ENCODE measurements at regions not wholly inside any gene's neighbourhood (a gene's known extent, or its start where the extent isn't known, plus 50 kb on each side); places are given as distances from the start of the nearest gene placed in this dataset.

GRCh38 chr20:56986476-56986875, 280.0 kb downstream of the BMP7 start:
- ATAC-seq (no peak), DNase-seq (ENCODE audit: low read depth, low spot score) (no peak), FAIRE-seq (no peak)
- Histone ChIP-seq H3K9me3 (replicated peaks; ENCODE audit: control insufficient read depth, insufficient read depth, low read length) (no peaks in the 10 kb centered on the region), H3K4me3 (no peak overlapping the region), H3K36me3 (ENCODE audit: control insufficient read depth in 2 of 2, insufficient read depth in 2 of 2, low read length in 1 of 2) (no peaks in the 10 kb centered on the region), H3K27me3 (replicated peaks in 1 of 2; ENCODE audit: control insufficient read depth in 2 of 2, insufficient read depth in 2 of 2, low read length in 1 of 2) (peaks cover 0 to 2% of the 10 kb centered on the region in 2 experiments; a peak in 2 of 4 replicates), H2AFZ (ENCODE audit: control insufficient read depth, low read depth, low read length) (no peak overlapping the region), H3K79me2 (ENCODE audit: control insufficient read depth, insufficient read depth, low read length) (no peaks in the 10 kb centered on the region), H3K9ac (ENCODE audit: control insufficient read depth, insufficient read depth, low read length) (no peak overlapping the region), H4K20me1 (ENCODE audit: control insufficient read depth, insufficient read depth) (no peaks in the 10 kb centered on the region), H3K27ac (ENCODE audit: control insufficient read depth, insufficient read depth) (no peak overlapping the region), H3K4me2 (ENCODE audit: control insufficient read depth, insufficient read depth) (no peak overlapping the region), H3K4me1 (ENCODE audit: control insufficient read depth, insufficient read depth, low read length) (no peaks in the 10 kb centered on the region)
- BruUV-seq (replicated peaks), result no TSS peak
- ChIA-PET CTCF (interaction anchor here (0.9 kb wide), 1 partner anchor 25 kb away, joined by 3 read pairs; no protein-coding TSS in a partner anchor), SMC1A (ENCODE audit: uncharacterized antibody, unreplicated experiment) (no interaction called here), RAD21 (ENCODE audit: unreplicated experiment) (no interaction called here), POLR2A (no interaction called here)
- intact Hi-C loops (cut with micrococcal nuclease; ENCODE audit: unreplicated experiment) (no loop called here), in situ Hi-C loops (cut with MboI) (no loop called here)
- WGBS (ENCODE audit: insufficient coverage, insufficient replicate concordance, low lambda C conversion rate, missing lambda C conversion rate), result 94% methylated on average over 1 of the region's 1 CpG
- TF ChIP-seq ASH2L (IDR thresholded peaks at IDR 0.05; ENCODE audit: borderline replicate concordance, low read depth), result no peak
- TF ChIP-seq SUZ12 (IDR thresholded peaks at IDR 0.05; ENCODE audit: unreplicated experiment), result no peak
- no peak for TF ChIP-seq TBL1XR1 (IDR thresholded peaks at IDR 0.05; ENCODE audit: low read depth, low read length)
- no peak for TF ChIP-seq CREM (IDR thresholded peaks at IDR 0.05; ENCODE audit: low read depth)
- TF ChIP-seq RELA (IDR thresholded peaks at IDR 0.05; ENCODE audit: borderline replicate concordance, partially characterized antibody), result no peak
- TF ChIP-seq ZNF384 (IDR thresholded peaks at IDR 0.05; ENCODE audit: borderline replicate concordance, low read depth, low read length), result no peak
- TF ChIP-seq CTCF (IDR thresholded peaks at IDR 0.05 in 2 of 3, conservative IDR thresholded peaks at IDR 0.05 in 1 of 3; ENCODE audit: control insufficient read depth in 2 of 3, extremely low read depth in 1 of 3, insufficient read depth in 1 of 3, low read depth in 3 of 3, low read length in 3 of 3), result no peak
- no peak for TF ChIP-seq CHD1 (IDR thresholded peaks at IDR 0.05; ENCODE audit: low read depth, low read length)
- TF ChIP-seq CHD4 (IDR thresholded peaks at IDR 0.05), result no peak
- no peak for TF ChIP-seq RBBP5 (conservative IDR thresholded peaks at IDR 0.05)
- no peak for TF ChIP-seq PRDM15 (CRISPR knock-in tag; IDR thresholded peaks at IDR 0.05)
- no peak for TF ChIP-seq CREB1 (IDR thresholded peaks at IDR 0.05; ENCODE audit: low read depth)
- TF ChIP-seq ZNF622 (IDR thresholded peaks at IDR 0.05), result no peak
- TF ChIP-seq MXI1 (IDR thresholded peaks at IDR 0.05; ENCODE audit: low read depth, low read length), result no peak
- TF ChIP-seq KLF5 (IDR thresholded peaks at IDR 0.05; ENCODE audit: partially characterized antibody), result no peak
- no peak for TF ChIP-seq KAT2A (conservative IDR thresholded peaks at IDR 0.05; ENCODE audit: control insufficient read depth, low read depth, low read length)
- TF ChIP-seq MTA3 (IDR thresholded peaks at IDR 0.05; ENCODE audit: borderline replicate concordance, low read length), result no peak
